ENCODE measurements at regions not wholly inside any gene's neighbourhood (a gene's known extent, or its start where the extent isn't known, plus 50 kb on each side); places are given as distances from the start of the nearest gene placed in this dataset.

- TF ChIP-seq RAD21 (IDR thresholded peaks at IDR 0.05 in 1 of 2, conservative IDR thresholded peaks at IDR 0.05 in 1 of 2; ENCODE audit: low read depth in 2 of 2, low read length in 2 of 2): peak; percentile 99
Measured at GRCh38 chr18:6482198-6482977, 67.7 kb upstream of the L3MBTL4 start (continued).
